A673 (cell line): ENCODE measurements at regions not wholly inside any gene's neighbourhood (a gene's known extent, or its start where the extent isn't known, plus 50 kb on each side); places are given as distances from the start of the nearest gene placed in this dataset.

Source experiments
- EZH2 ChIP-seq: fragments of 200-600 bp; sonication (generic); IDR thresholded peaks from 2 replicates; pipeline ENCODE4 v1.6.1; 2017; ENCODE audit warnings: borderline replicate concordance, low read depth, mild to moderate bottlenecking, mixed read lengths, antibody characterized with exemption, low read length; ENCODE audit not compliant: poor library complexity, severe bottlenecking
- TF ChIP-seq, protein P1 (sequence below): fragments of 300-800, 200-600 bp; sonication (generic); conservative IDR thresholded peaks from 2 replicates; pipeline ENCODE4 v1.5.1; 2017; ENCODE audit warnings: low read depth, mild to moderate bottlenecking, antibody characterized with exemption, low read length, moderate library complexity, mixed read lengths

- TF ChIP-seq, protein P1, sequence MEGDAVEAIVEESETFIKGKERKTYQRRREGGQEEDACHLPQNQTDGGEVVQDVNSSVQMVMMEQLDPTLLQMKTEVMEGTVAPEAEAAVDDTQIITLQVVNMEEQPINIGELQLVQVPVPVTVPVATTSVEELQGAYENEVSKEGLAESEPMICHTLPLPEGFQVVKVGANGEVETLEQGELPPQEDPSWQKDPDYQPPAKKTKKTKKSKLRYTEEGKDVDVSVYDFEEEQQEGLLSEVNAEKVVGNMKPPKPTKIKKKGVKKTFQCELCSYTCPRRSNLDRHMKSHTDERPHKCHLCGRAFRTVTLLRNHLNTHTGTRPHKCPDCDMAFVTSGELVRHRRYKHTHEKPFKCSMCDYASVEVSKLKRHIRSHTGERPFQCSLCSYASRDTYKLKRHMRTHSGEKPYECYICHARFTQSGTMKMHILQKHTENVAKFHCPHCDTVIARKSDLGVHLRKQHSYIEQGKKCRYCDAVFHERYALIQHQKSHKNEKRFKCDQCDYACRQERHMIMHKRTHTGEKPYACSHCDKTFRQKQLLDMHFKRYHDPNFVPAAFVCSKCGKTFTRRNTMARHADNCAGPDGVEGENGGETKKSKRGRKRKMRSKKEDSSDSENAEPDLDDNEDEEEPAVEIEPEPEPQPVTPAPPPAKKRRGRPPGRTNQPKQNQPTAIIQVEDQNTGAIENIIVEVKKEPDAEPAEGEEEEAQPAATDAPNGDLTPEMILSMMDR, result no peak
- no peak for TF ChIP-seq EZH2
Observed at GRCh38 chrX:74251006-74251930, 52.7 kb upstream of the ZCCHC13 start.
